ENCODE measurements at regions not wholly inside any gene's neighbourhood (a gene's known extent, or its start where the extent isn't known, plus 50 kb on each side); places are given as distances from the start of the nearest gene placed in this dataset.

DNA sequence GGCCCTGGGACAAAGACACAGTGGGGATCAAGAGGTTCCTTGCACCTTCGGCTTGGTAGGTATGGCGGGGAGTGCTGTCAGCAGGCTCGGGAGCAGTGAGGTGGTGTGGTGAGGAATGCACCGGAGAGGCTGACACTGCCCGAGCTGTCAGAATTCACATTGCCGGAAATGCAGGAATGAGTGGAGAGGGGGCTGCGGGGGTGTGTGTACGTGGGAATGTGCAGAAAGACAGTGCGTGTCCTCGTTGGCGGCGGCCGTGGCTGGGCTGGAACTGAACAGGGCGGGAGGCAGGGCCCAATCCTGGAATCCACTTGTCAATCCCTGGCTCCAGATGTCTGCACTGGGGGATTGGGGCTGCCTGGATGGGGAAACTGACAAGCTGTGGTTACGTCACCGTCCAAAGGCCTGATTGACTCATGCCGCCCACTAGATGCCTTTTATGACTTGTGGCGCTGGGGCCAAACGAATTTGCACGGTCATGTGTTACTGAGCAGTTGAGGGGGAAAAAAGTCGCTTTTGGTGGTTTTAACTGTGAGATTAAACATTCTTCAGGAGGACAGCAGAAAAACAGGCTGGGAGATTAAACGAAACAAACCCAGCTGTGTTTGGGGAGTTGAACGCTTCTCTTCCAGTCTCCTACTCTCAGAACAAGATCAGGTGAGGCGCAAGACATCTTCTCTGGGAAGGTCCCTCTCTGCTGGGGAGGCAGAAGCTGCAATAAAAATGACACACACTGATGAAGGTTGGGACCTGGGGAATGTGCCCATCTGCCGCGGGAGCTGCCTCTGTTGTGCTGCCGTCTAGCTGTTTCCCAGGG lies 189.4 kb upstream of the GLI2 start (continued):
- TF ChIP-seq, protein P1, sequence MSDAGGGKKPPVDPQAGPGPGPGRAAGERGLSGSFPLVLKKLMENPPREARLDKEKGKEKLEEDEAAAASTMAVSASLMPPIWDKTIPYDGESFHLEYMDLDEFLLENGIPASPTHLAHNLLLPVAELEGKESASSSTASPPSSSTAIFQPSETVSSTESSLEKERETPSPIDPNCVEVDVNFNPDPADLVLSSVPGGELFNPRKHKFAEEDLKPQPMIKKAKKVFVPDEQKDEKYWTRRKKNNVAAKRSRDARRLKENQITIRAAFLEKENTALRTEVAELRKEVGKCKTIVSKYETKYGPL (CRISPR knock-in tag; IDR thresholded peaks at IDR 0.05): peak; percentile 81; the same call in 1 of the 2 replicates
- TF ChIP-seq ZNF761 (CRISPR knock-in tag; conservative IDR thresholded peaks at IDR 0.05) (peak; percentile 97), RBM39 (IDR thresholded peaks at IDR 0.05; ENCODE audit: low read depth, low read length, poor library complexity, severe bottlenecking) (no peak), ISL2 (CRISPR knock-in tag; IDR thresholded peaks at IDR 0.05) (peak; percentile 81), TGIF2 (CRISPR knock-in tag; IDR thresholded peaks at IDR 0.05) (peak; percentile 97), MTF2 (CRISPR knock-in tag; IDR thresholded peaks at IDR 0.05; ENCODE audit: borderline replicate concordance) (no peak), STAT5B (CRISPR knock-in tag; IDR thresholded peaks at IDR 0.05) (0 out of 2 replicates have a peak, but pooled peaks have one; percentile 50), FOXK1 (CRISPR knock-in tag; IDR thresholded peaks at IDR 0.05; ENCODE audit: borderline replicate concordance, low read depth) (no peak), RFXANK (CRISPR knock-in tag; IDR thresholded peaks at IDR 0.05) (peak; percentile 91), ETV6 (CRISPR knock-in tag; conservative IDR thresholded peaks at IDR 0.05) (no peak; the same call in 1 of the 2 replicates)
- TF ChIP-seq, protein P2, sequence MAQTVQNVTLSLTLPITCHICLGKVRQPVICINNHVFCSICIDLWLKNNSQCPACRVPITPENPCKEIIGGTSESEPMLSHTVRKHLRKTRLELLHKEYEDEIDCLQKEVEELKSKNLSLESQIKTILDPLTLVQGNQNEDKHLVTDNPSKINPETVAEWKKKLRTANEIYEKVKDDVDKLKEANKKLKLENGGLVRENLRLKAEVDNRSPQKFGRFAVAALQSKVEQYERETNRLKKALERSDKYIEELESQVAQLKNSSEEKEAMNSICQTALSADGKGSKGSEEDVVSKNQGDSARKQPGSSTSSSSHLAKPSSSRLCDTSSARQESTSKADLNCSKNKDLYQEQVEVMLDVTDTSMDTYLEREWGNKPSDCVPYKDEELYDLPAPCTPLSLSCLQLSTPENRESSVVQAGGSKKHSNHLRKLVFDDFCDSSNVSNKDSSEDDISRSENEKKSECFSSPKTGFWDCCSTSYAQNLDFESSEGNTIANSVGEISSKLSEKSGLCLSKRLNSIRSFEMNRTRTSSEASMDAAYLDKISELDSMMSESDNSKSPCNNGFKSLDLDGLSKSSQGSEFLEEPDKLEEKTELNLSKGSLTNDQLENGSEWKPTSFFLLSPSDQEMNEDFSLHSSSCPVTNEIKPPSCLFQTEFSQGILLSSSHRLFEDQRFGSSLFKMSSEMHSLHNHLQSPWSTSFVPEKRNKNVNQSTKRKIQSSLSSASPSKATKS (CRISPR knock-in tag; IDR thresholded peaks at IDR 0.05): no peak
- TF ChIP-seq, protein P3, sequence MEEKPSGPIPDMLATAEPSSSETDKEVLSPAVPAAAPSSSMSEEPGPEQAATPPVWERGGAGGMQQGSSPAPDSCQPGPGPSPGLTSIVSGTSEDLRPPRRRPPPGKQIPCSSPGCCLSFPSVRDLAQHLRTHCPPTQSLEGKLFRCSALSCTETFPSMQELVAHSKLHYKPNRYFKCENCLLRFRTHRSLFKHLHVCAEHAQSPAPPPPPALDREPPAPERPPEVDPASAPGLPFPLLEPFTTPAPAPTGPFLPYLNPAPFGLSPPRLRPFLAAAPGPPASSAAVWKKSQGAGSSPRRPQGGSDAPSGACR (CRISPR knock-in tag; IDR thresholded peaks at IDR 0.05): peak; percentile 88; the same call in 1 of the 2 replicates
- TF ChIP-seq, protein P4, sequence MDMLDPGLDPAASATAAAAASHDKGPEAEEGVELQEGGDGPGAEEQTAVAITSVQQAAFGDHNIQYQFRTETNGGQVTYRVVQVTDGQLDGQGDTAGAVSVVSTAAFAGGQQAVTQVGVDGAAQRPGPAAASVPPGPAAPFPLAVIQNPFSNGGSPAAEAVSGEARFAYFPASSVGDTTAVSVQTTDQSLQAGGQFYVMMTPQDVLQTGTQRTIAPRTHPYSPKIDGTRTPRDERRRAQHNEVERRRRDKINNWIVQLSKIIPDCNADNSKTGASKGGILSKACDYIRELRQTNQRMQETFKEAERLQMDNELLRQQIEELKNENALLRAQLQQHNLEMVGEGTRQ (IDR thresholded peaks at IDR 0.05; ENCODE audit: low read depth, low read length): no peak
- TF ChIP-seq, protein P4 (CRISPR knock-in tag; IDR thresholded peaks at IDR 0.05; ENCODE audit: borderline replicate concordance): no peak; the same call in 1 of the 2 replicates
- TF ChIP-seq, protein P5, sequence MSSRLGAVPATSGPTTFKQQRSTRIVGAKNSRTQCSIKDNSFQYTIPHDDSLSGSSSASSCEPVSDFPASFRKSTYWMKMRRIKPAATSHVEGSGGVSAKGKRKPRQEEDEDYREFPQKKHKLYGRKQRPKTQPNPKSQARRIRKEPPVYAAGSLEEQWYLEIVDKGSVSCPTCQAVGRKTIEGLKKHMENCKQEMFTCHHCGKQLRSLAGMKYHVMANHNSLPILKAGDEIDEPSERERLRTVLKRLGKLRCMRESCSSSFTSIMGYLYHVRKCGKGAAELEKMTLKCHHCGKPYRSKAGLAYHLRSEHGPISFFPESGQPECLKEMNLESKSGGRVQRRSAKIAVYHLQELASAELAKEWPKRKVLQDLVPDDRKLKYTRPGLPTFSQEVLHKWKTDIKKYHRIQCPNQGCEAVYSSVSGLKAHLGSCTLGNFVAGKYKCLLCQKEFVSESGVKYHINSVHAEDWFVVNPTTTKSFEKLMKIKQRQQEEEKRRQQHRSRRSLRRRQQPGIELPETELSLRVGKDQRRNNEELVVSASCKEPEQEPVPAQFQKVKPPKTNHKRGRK (CRISPR knock-in tag; IDR thresholded peaks at IDR 0.05): peak; percentile 77; the same call in 1 of the 2 replicates
- TF ChIP-seq, protein P6, sequence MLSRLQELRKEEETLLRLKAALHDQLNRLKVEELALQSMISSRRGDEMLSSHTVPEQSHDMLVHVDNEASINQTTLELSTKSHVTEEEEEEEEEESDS (CRISPR knock-in tag; IDR thresholded peaks at IDR 0.05; ENCODE audit: borderline replicate concordance): no peak; the same call in 1 of the 2 replicates
